WTC11 (cell line): ENCODE measurements at regions not wholly inside any gene's neighbourhood (a gene's known extent, or its start where the extent isn't known, plus 50 kb on each side); places are given as distances from the start of the nearest gene placed in this dataset.

ENCODE experiments used
- ATAC-seq: fragments of 200-7000 bp; cut with Tn5 transposase; 2 replicates; pipeline ENCODE4 v1.10.0; 2021; ENCODE audit warnings: mild to moderate bottlenecking, moderate library complexity
- CTCF ChIA-PET: fragments of 300-600 bp; sonication (Branson Sonifier 250); formaldehyde crosslinking; loops from one replicate; lab custom pipeline; 2021; ENCODE audit warnings: antibody characterized with exemption; lab: Charles Lee
- POLR2A ChIA-PET: fragments of 350-600 bp; sonication (Branson Sonifier 250); formaldehyde crosslinking; loops from one replicate; lab custom pipeline; 2021; ENCODE audit warnings: antibody characterized with exemption; lab: Charles Lee
- DNase-seq: peaks from one replicate; pipeline ENCODE4 v3.0.0; 2021; ENCODE audit warnings: low spot score
- H3K27ac Mint-ChIP-seq: 2 replicates; pipeline ENCODE4 v1.8.0; 2021; ENCODE audit warnings: mixed read lengths
- H3K27me3 Mint-ChIP-seq: 2 replicates; pipeline ENCODE4 v1.8.0; 2021; ENCODE audit warnings: low read depth, mild to moderate bottlenecking, moderate library complexity, mixed read lengths
- H3K36me3 Mint-ChIP-seq: 2 replicates; pipeline ENCODE4 v1.8.0; 2021; ENCODE audit warnings: mixed read lengths
- H3K4me1 Mint-ChIP-seq: 2 replicates; pipeline ENCODE4 v1.8.0; 2022; ENCODE audit warnings: mixed read lengths
- H3K4me3 Mint-ChIP-seq: 2 replicates; pipeline ENCODE4 v1.8.0; 2021; ENCODE audit warnings: mild to moderate bottlenecking, moderate library complexity, mixed read lengths
- H3K9me3 Mint-ChIP-seq: 2 replicates; pipeline ENCODE4 v1.8.0; 2021; ENCODE audit warnings: mixed read lengths
- AFF4 ChIP-seq: sonication (generic); formaldehyde crosslinking; IDR thresholded peaks from 2 replicates; pipeline ENCODE4 v1.8.1; 2023; ENCODE audit warnings: mild to moderate bottlenecking, missing genetic modification reagents, borderline replicate concordance
- AR ChIP-seq: fragments of 250-450 bp; sonication (Bioruptor Pico); IDR thresholded peaks from 2 replicates; pipeline ENCODE4 v1.9.0; 2021; ENCODE audit warnings: mild to moderate bottlenecking
- ATF3 ChIP-seq: sonication (generic); formaldehyde crosslinking; conservative IDR thresholded peaks from 2 replicates; pipeline ENCODE4 v1.8.1; 2022; ENCODE audit warnings: mild to moderate bottlenecking, missing genetic modification reagents
- CREB1 ChIP-seq: sonication (generic); formaldehyde crosslinking; IDR thresholded peaks from 2 replicates; pipeline ENCODE4 v1.8.0; 2023; ENCODE audit warnings: mild to moderate bottlenecking, missing genetic modification reagents
- GRHL2 ChIP-seq: fragments of 250-450 bp; sonication (Bioruptor Pico); IDR thresholded peaks from 2 replicates; pipeline ENCODE4 v1.8.0; 2022; ENCODE audit warnings: mild to moderate bottlenecking, moderate library complexity; ENCODE audit not compliant: insufficient replicate concordance, severe bottlenecking
- HMGA2 ChIP-seq: fragments of 250-450 bp; sonication (Bioruptor Pico); IDR thresholded peaks from 2 replicates; pipeline ENCODE4 v1.4.0; 2021; ENCODE audit warnings: mild to moderate bottlenecking, moderate library complexity
- JAZF1 ChIP-seq: fragments of 250-450 bp; sonication (Bioruptor Pico); IDR thresholded peaks from 2 replicates; pipeline ENCODE4 v1.9.0; 2021; ENCODE audit warnings: moderate library complexity, mild to moderate bottlenecking, inconsistent platforms
- NFE2L1 ChIP-seq: sonication (generic); formaldehyde crosslinking; IDR thresholded peaks from 2 replicates; pipeline ENCODE4 v1.8.1; 2023; ENCODE audit warnings: missing genetic modification reagents
- NFYB ChIP-seq: sonication (generic); formaldehyde crosslinking; conservative IDR thresholded peaks from 2 replicates; pipeline ENCODE4 v1.8.0; 2022; ENCODE audit warnings: low read depth, missing genetic modification reagents
- OVOL2 ChIP-seq: fragments of 250-450 bp; sonication (Bioruptor Pico); IDR thresholded peaks from 2 replicates; pipeline ENCODE4 v1.9.0; 2021; ENCODE audit warnings: mild to moderate bottlenecking, borderline replicate concordance
- PREB ChIP-seq: sonication (generic); formaldehyde crosslinking; IDR thresholded peaks from 2 replicates; pipeline ENCODE4 v1.8.1; 2022; ENCODE audit warnings: mild to moderate bottlenecking, missing genetic modification reagents, moderate library complexity, borderline replicate concordance
- SOX15 ChIP-seq: fragments of 250-450 bp; sonication (Bioruptor Pico); IDR thresholded peaks from 2 replicates; pipeline ENCODE4 v1.9.0; 2021; ENCODE audit warnings: mild to moderate bottlenecking
- TEAD4 ChIP-seq: sonication (generic); formaldehyde crosslinking; IDR thresholded peaks from 2 replicates; pipeline ENCODE4 v1.8.0; 2022; ENCODE audit warnings: mild to moderate bottlenecking, missing genetic modification reagents
- USF1 ChIP-seq: sonication (generic); formaldehyde crosslinking; IDR thresholded peaks from 2 replicates; pipeline ENCODE4 v1.8.0; 2022; ENCODE audit warnings: mild to moderate bottlenecking, missing genetic modification reagents
- ZNF263 ChIP-seq: sonication (generic); formaldehyde crosslinking; IDR thresholded peaks from 2 replicates; pipeline ENCODE4 v1.8.1; 2022; ENCODE audit warnings: low read depth, mild to moderate bottlenecking, moderate library complexity, missing genetic modification reagents
- ZNF396 ChIP-seq: fragments of 250-450 bp; sonication (Bioruptor Pico); IDR thresholded peaks from 2 replicates; pipeline ENCODE4 v1.8.0; 2021; ENCODE audit warnings: mild to moderate bottlenecking, moderate library complexity, borderline replicate concordance

GRCh38 chr3:15873415-15873814 is 75.6 kb upstream of the ANKRD28 start (continued):
- no peak for TF ChIP-seq TEAD4 (CRISPR knock-in tag)
- TF ChIP-seq SOX15 (CRISPR knock-in tag) = no peak
- TF ChIP-seq ATF3 (CRISPR knock-in tag) = no peak
- no peak for TF ChIP-seq CREB1
- TF ChIP-seq ZNF263 (CRISPR knock-in tag) = no peak
- no peak for TF ChIP-seq NFYB (CRISPR knock-in tag)
- TF ChIP-seq ZNF396 (CRISPR knock-in tag) = no peak

GRCh38 chr3:15875016-15875689 is 77.4 kb upstream of the ANKRD28 start:
- no peaks in the 10 kb centered on the region for H3K4me1 Mint-ChIP-seq
- H3K27me3 Mint-ChIP-seq = no peaks in the 10 kb centered on the region; the same call in 1 of the 2 replicates
- ChIA-PET POLR2A (no interaction called here), CTCF (no interaction called here)
- TF ChIP-seq PREB (CRISPR knock-in tag) (no peak), USF1 (no peak), HMGA2 (CRISPR knock-in tag) (no peak), OVOL2 (CRISPR knock-in tag) (no peak), GRHL2 (CRISPR knock-in tag) (no peak)
- no peak overlapping the region for H3K4me3 Mint-ChIP-seq
- peaks cover 9% of the 10 kb centered on the region for H3K36me3 Mint-ChIP-seq
- ATAC-seq (no peak), DNase-seq (no peak)
- H3K27ac Mint-ChIP-seq = no peak overlapping the region
- H3K9me3 Mint-ChIP-seq = peaks cover 33% of the 10 kb centered on the region

GRCh38 chr3:15876669-15877068 is 78.9 kb upstream of the ANKRD28 start:
- ATAC-seq = no peak
- Mint-ChIP-seq H3K4me1 (peaks cover 2% of the 10 kb centered on the region; the same call in 1 of the 2 replicates), H3K4me3 (no peak overlapping the region), H3K9me3 (peaks cover 20% of the 10 kb centered on the region), H3K27me3 (no peaks in the 10 kb centered on the region; the same call in 1 of the 2 replicates), H3K27ac (no peak overlapping the region), H3K36me3 (peaks cover 5% of the 10 kb centered on the region)
- CTCF ChIA-PET = no interaction called here
- no peak for DNase-seq
- POLR2A ChIA-PET = no interaction called here
- TF ChIP-seq JAZF1 (no peak), HMGA2 (CRISPR knock-in tag) (no peak), NFE2L1 (CRISPR knock-in tag) (no peak), USF1 (no peak), AR (CRISPR knock-in tag) (no peak), AFF4 (CRISPR knock-in tag) (no peak)
